NT2/D1 (cell line): ENCODE measurements at regions not wholly inside any gene's neighbourhood (a gene's known extent, or its start where the extent isn't known, plus 50 kb on each side); places are given as distances from the start of the nearest gene placed in this dataset.

Source experiments
- DNase-seq: peaks from one replicate; pipeline ENCODE4 v3.0.0-alpha.2; 2011; ENCODE audit warnings: low read depth, low spot score
- H3K27me3 ChIP-seq: 2 replicates; pipeline ENCODE4 v1.6.0; 2011; ENCODE audit warnings: mild to moderate bottlenecking; ENCODE audit not compliant: insufficient read length, insufficient read depth
- H3K36me3 ChIP-seq: 2 replicates; pipeline ENCODE4 v1.6.1; 2011; ENCODE audit warnings: mild to moderate bottlenecking, low read length, mixed read lengths; ENCODE audit not compliant: insufficient read depth, insufficient read length
- H3K4me1 ChIP-seq: 2 replicates; pipeline ENCODE4 v1.5.1; 2011; ENCODE audit not compliant: insufficient read depth, insufficient read length
- H3K4me3 ChIP-seq: 2 replicates; pipeline ENCODE4 v1.5.1; 2011; ENCODE audit warnings: low read depth; ENCODE audit not compliant: insufficient read length
- H3K9ac ChIP-seq: 2 replicates; pipeline ENCODE4 v1.6.0; 2011; ENCODE audit warnings: low read depth; ENCODE audit not compliant: insufficient read length
- H3K9me3 ChIP-seq: 2 replicates; pipeline ENCODE4 v1.5.1; 2011; ENCODE audit warnings: mild to moderate bottlenecking, low read length; ENCODE audit not compliant: insufficient read depth
- SUZ12 ChIP-seq: IDR thresholded peaks from 2 replicates; pipeline ENCODE4 v1.6.1; 2011; ENCODE audit not compliant: insufficient read length, insufficient read depth; ENCODE audit errors: extremely low read depth
- YY1 ChIP-seq: IDR thresholded peaks from 2 replicates; pipeline ENCODE4 v1.6.1; 2011; ENCODE audit not compliant: insufficient read length, insufficient read depth
- ZNF274 ChIP-seq: IDR thresholded peaks from 2 replicates; pipeline ENCODE4 v1.6.1; 2011; ENCODE audit warnings: mild to moderate bottlenecking, low read depth, low read length

GRCh38 chr17:72053036-72053435 is 67.8 kb upstream of the SOX9 start:
- no peak overlapping the region for H3K9ac ChIP-seq
- no peak for DNase-seq
- no peaks in the 10 kb centered on the region for H3K9me3 ChIP-seq
- no peaks in the 10 kb centered on the region for H3K36me3 ChIP-seq
- TF ChIP-seq YY1 (no peak), ZNF274 (no peak), SUZ12 (no peak)
- H3K27me3 ChIP-seq = no peaks in the 10 kb centered on the region
- H3K4me1 ChIP-seq = peaks cover 4% of the 10 kb centered on the region
- no peak overlapping the region for H3K4me3 ChIP-seq

GRCh38 chr17:72053449-72053848 is 67.4 kb upstream of the SOX9 start:
- H3K4me3 ChIP-seq = no peak overlapping the region
- DNase-seq = no peak

GRCh38 chr17:72056155-72056554 is 64.7 kb upstream of the SOX9 start:
- DNase-seq = no peak
- peaks cover 4% of the 10 kb centered on the region for H3K4me1 ChIP-seq
- no peaks in the 10 kb centered on the region for H3K36me3 ChIP-seq
- no peaks in the 10 kb centered on the region for H3K27me3 ChIP-seq
- TF ChIP-seq SUZ12 (no peak), ZNF274 (no peak), YY1 (no peak)
- no peaks in the 10 kb centered on the region for H3K9me3 ChIP-seq
- no peak overlapping the region for H3K9ac ChIP-seq
- no peak overlapping the region for H3K4me3 ChIP-seq

More at GRCh38 chr17:72053449-72053848, 67.4 kb upstream of the SOX9 start:
- peaks cover 4% of the 10 kb centered on the region for H3K4me1 ChIP-seq
- TF ChIP-seq ZNF274 = no peak
- TF ChIP-seq YY1 = no peak
- TF ChIP-seq SUZ12 = no peak
- no peaks in the 10 kb centered on the region for H3K27me3 ChIP-seq
- H3K9ac ChIP-seq = no peak overlapping the region
- H3K36me3 ChIP-seq = no peaks in the 10 kb centered on the region
- no peaks in the 10 kb centered on the region for H3K9me3 ChIP-seq

- Histone ChIP-seq H3K9me3 (no peaks in the 10 kb centered on the region), H3K4me1 (peaks cover 4% of the 10 kb centered on the region), H3K27me3 (no peaks in the 10 kb centered on the region)
Observed at GRCh38 chr17:72056727-72057290, 64.0 kb upstream of the SOX9 start.

GRCh38 chr17:72060084-72060483 is 60.7 kb upstream of the SOX9 start:
- Histone ChIP-seq H3K4me3 (no peak overlapping the region), H3K36me3 (no peaks in the 10 kb centered on the region), H3K4me1 (peaks cover 4% of the 10 kb centered on the region), H3K9ac (no peak overlapping the region), H3K9me3 (no peaks in the 10 kb centered on the region), H3K27me3 (no peaks in the 10 kb centered on the region)
- no peak for DNase-seq
- TF ChIP-seq SUZ12 = no peak
- no peak for TF ChIP-seq ZNF274
- no peak for TF ChIP-seq YY1

More at GRCh38 chr17:72056727-72057290, 64.0 kb upstream of the SOX9 start:
- no peak for DNase-seq
- TF ChIP-seq YY1 = no peak
- Histone ChIP-seq H3K4me3 (no peak overlapping the region), H3K36me3 (no peaks in the 10 kb centered on the region), H3K9ac (no peak overlapping the region)

- Histone ChIP-seq H3K4me1 (no peaks in the 10 kb centered on the region), H3K36me3 (no peaks in the 10 kb centered on the region), H3K27me3 (no peaks in the 10 kb centered on the region), H3K9ac (no peak overlapping the region), H3K4me3 (no peak overlapping the region), H3K9me3 (no peaks in the 10 kb centered on the region)
- DNase-seq = no peak
- TF ChIP-seq YY1 (no peak), ZNF274 (no peak), SUZ12 (no peak)
Observed at GRCh38 chr17:72063262-72063661, 57.6 kb upstream of the SOX9 start.

GRCh38 chr17:72063756-72064450 is 56.9 kb upstream of the SOX9 start:
- Histone ChIP-seq H3K36me3 (no peaks in the 10 kb centered on the region), H3K4me3 (no peak overlapping the region), H3K27me3 (no peaks in the 10 kb centered on the region), H3K4me1 (no peaks in the 10 kb centered on the region), H3K9ac (no peak overlapping the region), H3K9me3 (no peaks in the 10 kb centered on the region)
- TF ChIP-seq SUZ12 = no peak
- TF ChIP-seq YY1 = no peak
- no peak for TF ChIP-seq ZNF274
- no peak for DNase-seq
